Retina (tissue), 1 donor: ENCODE measurements at regions not wholly inside any gene's neighbourhood (a gene's known extent, or its start where the extent isn't known, plus 50 kb on each side); places are given as distances from the start of the nearest gene placed in this dataset.

Experiments
- DNase-seq: peaks from one replicate; pipeline ENCODE4 v3.0.0-alpha.2; 2016

GRCh38 chr4:124018383-124019317 lies 622.1 kb downstream of the SPRY1 start:
- DNase-seq, result peak; percentile 29

GRCh38 chr4:124019749-124020549 lies 623.4 kb downstream of the SPRY1 start:
- no peak for DNase-seq

GRCh38 chr4:124025000-124025399 lies 628.4 kb downstream of the SPRY1 start:
- DNase-seq, result no peak

- DNase-seq, result peak; percentile 9
Measured at GRCh38 chr4:124025428-124025827, 628.8 kb downstream of the SPRY1 start.

- no peak for DNase-seq
Measured at GRCh38 chr4:124028182-124028581, 631.6 kb downstream of the SPRY1 start.

GRCh38 chr4:124030147-124030546 lies 633.6 kb downstream of the SPRY1 start:
- no peak for DNase-seq

GRCh38 chr4:124032035-124032434 lies 635.4 kb downstream of the SPRY1 start:
- DNase-seq, result no peak

- DNase-seq, result no peak
Measured at GRCh38 chr4:124035364-124036041, 638.9 kb downstream of the SPRY1 start.

- no peak for DNase-seq
Measured at GRCh38 chr4:124037236-124037635, 640.6 kb downstream of the SPRY1 start.

- DNase-seq, result no peak
Measured at GRCh38 chr4:124044330-124044729, 647.7 kb downstream of the SPRY1 start.

GRCh38 chr4:124044867-124045266 lies 648.3 kb downstream of the SPRY1 start:
- DNase-seq, result no peak

- no peak for DNase-seq
Measured at GRCh38 chr4:124046190-124046589, 649.6 kb downstream of the SPRY1 start.

- DNase-seq, result no peak
Measured at GRCh38 chr4:124053872-124054538, 657.4 kb downstream of the SPRY1 start.

- DNase-seq, result no peak
Measured at GRCh38 chr4:124055336-124055735, 657.2 kb downstream of the ANKRD50 start.

- DNase-seq, result no peak
Measured at GRCh38 chr4:124055896-124056295, 656.6 kb downstream of the ANKRD50 start.

GRCh38 chr4:124060261-124060918 lies 652.1 kb downstream of the ANKRD50 start:
- DNase-seq, result no peak

GRCh38 chr4:124061413-124061812 lies 651.1 kb downstream of the ANKRD50 start:
- no peak for DNase-seq

- no peak for DNase-seq
Measured at GRCh38 chr4:124065422-124065821, 647.1 kb downstream of the ANKRD50 start.

- DNase-seq, result no peak
Measured at GRCh38 chr4:124065936-124066335, 646.6 kb downstream of the ANKRD50 start.

- DNase-seq, result no peak
Measured at GRCh38 chr4:124066595-124066994, 645.9 kb downstream of the ANKRD50 start.

- no peak for DNase-seq
Measured at GRCh38 chr4:124067046-124067445, 645.5 kb downstream of the ANKRD50 start.
